Nephron progenitor cell (in vitro differentiated cells): ENCODE measurements at regions not wholly inside any gene's neighbourhood (a gene's known extent, or its start where the extent isn't known, plus 50 kb on each side); places are given as distances from the start of the nearest gene placed in this dataset.

Source experiments
- DNase-seq: peaks from one replicate; pipeline ENCODE4 v3.0.0; 2021
- H3K27ac Mint-ChIP-seq: 2 replicates; pipeline ENCODE4 v1.8.0; 2021; ENCODE audit warnings: mild to moderate bottlenecking, moderate library complexity, mixed read lengths
- H3K27me3 Mint-ChIP-seq: 2 replicates; pipeline ENCODE4 v1.8.0; 2021; ENCODE audit warnings: mild to moderate bottlenecking, low read depth, mixed read lengths; ENCODE audit not compliant: poor library complexity
- H3K36me3 Mint-ChIP-seq: 2 replicates; pipeline ENCODE4 v1.8.0; 2021; ENCODE audit warnings: low read depth, mixed read lengths
- H3K4me1 Mint-ChIP-seq: 2 replicates; pipeline ENCODE4 v1.8.0; 2021; ENCODE audit warnings: mixed read lengths
- H3K4me3 Mint-ChIP-seq: 2 replicates; pipeline ENCODE4 v1.8.0; 2021; ENCODE audit warnings: mild to moderate bottlenecking, moderate library complexity, mixed read lengths
- H3K9me3 Mint-ChIP-seq: 2 replicates; pipeline ENCODE4 v1.8.0; 2021; ENCODE audit warnings: mild to moderate bottlenecking, moderate library complexity, mixed read lengths
- TF ChIP-seq, protein P1 (sequence below): fragments of 200-600 bp; sonication (generic); IDR thresholded peaks from 2 replicates; pipeline ENCODE4 v1.5.0; 2021; ENCODE audit warnings: antibody characterized with exemption

GRCh38 chr20:63145156-63145555 lies 70.8 kb downstream of the YTHDF1 start:
- H3K27ac Mint-ChIP-seq: no peak overlapping the region
- H3K4me3 Mint-ChIP-seq: no peak overlapping the region
- DNase-seq: no peak
- H3K9me3 Mint-ChIP-seq: peaks cover 36% of the 10 kb centered on the region
- TF ChIP-seq, protein P1, sequence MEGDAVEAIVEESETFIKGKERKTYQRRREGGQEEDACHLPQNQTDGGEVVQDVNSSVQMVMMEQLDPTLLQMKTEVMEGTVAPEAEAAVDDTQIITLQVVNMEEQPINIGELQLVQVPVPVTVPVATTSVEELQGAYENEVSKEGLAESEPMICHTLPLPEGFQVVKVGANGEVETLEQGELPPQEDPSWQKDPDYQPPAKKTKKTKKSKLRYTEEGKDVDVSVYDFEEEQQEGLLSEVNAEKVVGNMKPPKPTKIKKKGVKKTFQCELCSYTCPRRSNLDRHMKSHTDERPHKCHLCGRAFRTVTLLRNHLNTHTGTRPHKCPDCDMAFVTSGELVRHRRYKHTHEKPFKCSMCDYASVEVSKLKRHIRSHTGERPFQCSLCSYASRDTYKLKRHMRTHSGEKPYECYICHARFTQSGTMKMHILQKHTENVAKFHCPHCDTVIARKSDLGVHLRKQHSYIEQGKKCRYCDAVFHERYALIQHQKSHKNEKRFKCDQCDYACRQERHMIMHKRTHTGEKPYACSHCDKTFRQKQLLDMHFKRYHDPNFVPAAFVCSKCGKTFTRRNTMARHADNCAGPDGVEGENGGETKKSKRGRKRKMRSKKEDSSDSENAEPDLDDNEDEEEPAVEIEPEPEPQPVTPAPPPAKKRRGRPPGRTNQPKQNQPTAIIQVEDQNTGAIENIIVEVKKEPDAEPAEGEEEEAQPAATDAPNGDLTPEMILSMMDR: no peak
- H3K4me1 Mint-ChIP-seq: peaks cover 4% of the 10 kb centered on the region
- peaks cover 76% of the 10 kb centered on the region for H3K27me3 Mint-ChIP-seq
- peaks cover 7% of the 10 kb centered on the region for H3K36me3 Mint-ChIP-seq

DNA sequence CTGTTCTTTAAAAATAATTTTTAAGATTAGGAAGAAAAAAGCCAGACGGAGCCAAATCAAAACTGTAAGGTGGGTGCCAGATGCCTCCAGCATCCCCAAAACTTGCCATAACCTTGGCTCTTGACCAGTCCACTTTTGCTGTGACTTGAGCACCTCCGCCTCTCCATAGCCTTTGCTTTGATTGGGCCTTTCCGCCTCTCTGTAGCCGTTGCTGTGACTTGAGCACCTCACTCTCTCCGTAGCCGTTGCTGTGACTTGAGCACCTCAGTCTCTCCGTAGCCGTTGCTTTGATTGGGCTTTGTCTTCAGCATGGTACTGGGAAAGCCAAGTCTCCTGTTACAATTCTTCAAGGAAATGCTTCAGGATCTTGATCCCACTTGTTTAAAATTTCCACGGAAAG lies 73.0 kb downstream of the YTHDF1 start:
- no peak for DNase-seq
- no peak overlapping the region for H3K27ac Mint-ChIP-seq
- H3K4me1 Mint-ChIP-seq: no peaks in the 10 kb centered on the region
- peaks cover 22% of the 10 kb centered on the region for H3K9me3 Mint-ChIP-seq
- peaks cover under 1% of the 10 kb centered on the region for H3K36me3 Mint-ChIP-seq
- TF ChIP-seq, protein P1: no peak
- H3K27me3 Mint-ChIP-seq: peaks cover 74% of the 10 kb centered on the region
- H3K4me3 Mint-ChIP-seq: no peak overlapping the region

DNA sequence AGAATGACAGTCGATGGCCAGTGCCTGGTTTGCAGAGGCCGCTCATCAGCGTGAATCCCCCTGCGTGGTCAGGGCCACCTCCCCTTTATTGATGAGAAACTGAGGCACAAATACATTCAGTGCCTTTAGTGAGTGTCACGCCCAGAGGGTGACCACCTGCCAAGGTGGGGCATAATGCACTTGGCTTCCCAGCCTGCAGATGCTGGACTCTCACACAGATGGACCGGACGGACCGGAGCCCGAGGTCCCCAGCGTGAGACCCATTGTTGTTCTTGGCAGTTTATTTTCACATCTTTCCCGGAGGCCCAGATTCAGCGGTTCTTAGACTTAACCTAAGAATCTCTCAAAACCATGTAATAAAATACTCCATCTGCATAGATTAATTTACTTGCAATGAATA lies 74.4 kb downstream of the YTHDF1 start:
- Mint-ChIP-seq H3K27ac (no peak overlapping the region), H3K4me3 (no peak overlapping the region), H3K27me3 (peaks cover 70% of the 10 kb centered on the region), H3K36me3 (no peaks in the 10 kb centered on the region), H3K4me1 (no peaks in the 10 kb centered on the region), H3K9me3 (peaks cover 8% of the 10 kb centered on the region)
- TF ChIP-seq, protein P1: no peak
- no peak for DNase-seq

GRCh38 chr20:63140514-63141433 lies 75.2 kb downstream of the YTHDF1 start:
- TF ChIP-seq, protein P1: no peak
- Mint-ChIP-seq H3K36me3 (no peaks in the 10 kb centered on the region), H3K27me3 (peaks cover 74% of the 10 kb centered on the region), H3K9me3 (peaks cover 7% of the 10 kb centered on the region), H3K4me1 (no peaks in the 10 kb centered on the region), H3K4me3 (no peak overlapping the region), H3K27ac (no peak overlapping the region)
- no peak for DNase-seq

GRCh38 chr20:63139837-63140236 lies 76.1 kb downstream of the YTHDF1 start:
- Mint-ChIP-seq H3K36me3 (no peaks in the 10 kb centered on the region), H3K4me1 (no peaks in the 10 kb centered on the region), H3K4me3 (no peak overlapping the region), H3K27ac (no peak overlapping the region), H3K9me3 (peaks cover 7% of the 10 kb centered on the region), H3K27me3 (peaks cover 70% of the 10 kb centered on the region)
- TF ChIP-seq, protein P1: no peak
- no peak for DNase-seq

DNA sequence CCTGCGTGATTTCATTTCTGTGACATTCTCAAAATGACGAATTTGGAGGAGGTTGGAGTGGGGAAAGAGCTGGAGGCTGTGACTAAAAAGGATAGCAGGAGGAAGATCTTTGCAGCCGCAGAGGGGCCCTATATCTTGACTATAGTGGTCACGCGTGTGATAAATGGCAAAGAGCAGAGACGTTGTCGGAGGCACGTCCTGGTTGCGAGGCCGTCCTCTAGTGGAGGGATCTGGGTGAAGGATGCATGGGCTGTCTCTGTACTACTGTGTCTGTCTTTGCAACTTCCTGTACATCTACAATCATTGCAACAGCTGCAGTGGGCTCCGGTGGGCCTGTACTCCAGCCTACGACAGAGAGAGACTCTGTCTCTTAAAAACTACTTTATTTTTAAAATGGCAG lies 76.6 kb downstream of the YTHDF1 start:
- Mint-ChIP-seq H3K4me3 (no peak overlapping the region), H3K9me3 (peaks cover 7% of the 10 kb centered on the region), H3K27ac (no peak overlapping the region), H3K27me3 (peaks cover 65% of the 10 kb centered on the region), H3K36me3 (no peaks in the 10 kb centered on the region), H3K4me1 (no peaks in the 10 kb centered on the region)
- TF ChIP-seq, protein P1: no peak
- DNase-seq: no peak
